ENCODE measurements at regions not wholly inside any gene's neighbourhood (a gene's known extent, or its start where the extent isn't known, plus 50 kb on each side); places are given as distances from the start of the nearest gene placed in this dataset.
"Not testable (repeated sequence)": the region's sequence is repeated elsewhere in the genome, so short reads cannot be mapped to it uniquely, and the experiment has no call there.

GRCh38 chr2:111500536-111501062 lies 379.9 kb downstream of the BCL2L11 start:
- DNase-seq (ENCODE audit: low spot score) = not testable (repeated sequence)

- DNase-seq (ENCODE audit: low spot score) = not testable (repeated sequence)
Measured at GRCh38 chr2:111503844-111504570, 380.0 kb downstream of the ANAPC1 start.

- DNase-seq (ENCODE audit: low spot score) = not testable (repeated sequence)
Measured at GRCh38 chr2:111504571-111504942, 379.4 kb downstream of the ANAPC1 start.

GRCh38 chr2:111505267-111505666 lies 378.7 kb downstream of the ANAPC1 start:
- not testable (repeated sequence) for DNase-seq (ENCODE audit: low spot score)

GRCh38 chr2:111506936-111507335 lies 377.1 kb downstream of the ANAPC1 start:
- not testable (repeated sequence) for DNase-seq (ENCODE audit: low spot score)

- DNase-seq (ENCODE audit: low spot score) = not testable (repeated sequence)
Measured at GRCh38 chr2:111509225-111509869, 374.6 kb downstream of the ANAPC1 start.

- DNase-seq (ENCODE audit: low spot score) = not testable (repeated sequence)
Measured at GRCh38 chr2:111510384-111510783, 373.6 kb downstream of the ANAPC1 start.

- DNase-seq (ENCODE audit: low spot score) = not testable (repeated sequence)
Measured at GRCh38 chr2:111511062-111511461, 372.9 kb downstream of the ANAPC1 start.

- DNase-seq (ENCODE audit: low spot score) = not testable (repeated sequence)
Measured at GRCh38 chr2:111512378-111512777, 371.6 kb downstream of the ANAPC1 start.

- not testable (repeated sequence) for DNase-seq (ENCODE audit: low spot score)
Measured at GRCh38 chr2:111514138-111514537, 369.9 kb downstream of the ANAPC1 start.

- not testable (repeated sequence) for DNase-seq (ENCODE audit: low spot score)
Measured at GRCh38 chr2:111517050-111517720, 366.8 kb downstream of the ANAPC1 start.

GRCh38 chr2:111517721-111518053 lies 366.3 kb downstream of the ANAPC1 start:
- not testable (repeated sequence) for DNase-seq (ENCODE audit: low spot score)

- no peak for DNase-seq (ENCODE audit: low spot score)
Measured at GRCh38 chr2:111519071-111519470, 364.9 kb downstream of the ANAPC1 start.

- no peak for DNase-seq (ENCODE audit: low spot score)
Measured at GRCh38 chr2:111522231-111522768, 361.7 kb downstream of the ANAPC1 start.

- DNase-seq (ENCODE audit: low spot score) = no peak
Measured at GRCh38 chr2:111523009-111523408, 361.0 kb downstream of the ANAPC1 start.

- not testable (repeated sequence) for DNase-seq (ENCODE audit: low spot score)
Measured at GRCh38 chr2:111525026-111525425, 359.0 kb downstream of the ANAPC1 start.

- DNase-seq (ENCODE audit: low spot score) = not testable (repeated sequence)
Measured at GRCh38 chr2:111526041-111526639, 357.9 kb downstream of the ANAPC1 start.

- DNase-seq (ENCODE audit: low spot score) = not testable (repeated sequence)
Measured at GRCh38 chr2:111527707-111528400, 356.1 kb downstream of the ANAPC1 start.

- not testable (repeated sequence) for DNase-seq (ENCODE audit: low spot score)
Measured at GRCh38 chr2:111529022-111529421, 355.0 kb downstream of the ANAPC1 start.

- not testable (repeated sequence) for DNase-seq (ENCODE audit: low spot score)
Measured at GRCh38 chr2:111530239-111530965, 353.6 kb downstream of the ANAPC1 start.
